GM12878 (cell line): ENCODE measurements at regions not wholly inside any gene's neighbourhood (a gene's known extent, or its start where the extent isn't known, plus 50 kb on each side); places are given as distances from the start of the nearest gene placed in this dataset.
"Not testable (repeated sequence)": the region's sequence is repeated elsewhere in the genome, so short reads cannot be mapped to it uniquely, and the experiment has no call there.

Source experiments
- ATAC-seq: fragments of 200-7000 bp; cut with Tn5 transposase; 3 replicates; pipeline ENCODE4 v1.9.1; 2020; ENCODE audit warnings: mild to moderate bottlenecking, moderate library complexity
- BruUV-seq: library from RNA; stranded (reverse); fragments of 400-500 nt; replicated peaks from 2 replicates; lab custom pipeline; 2021; lab: Mats Ljungman, UMichigan
- CTCF ChIA-PET: fragments of 300-600 bp; sonication (Branson Sonifier 250); formaldehyde crosslinking; extraction: SDS; loops from one replicate; lab custom pipeline; 2021; ENCODE audit warnings: inconsistent platforms; lab: Yijun Ruan, JAX
- POLR2A ChIA-PET: fragments of 350-600 bp; formaldehyde crosslinking; extraction: SDS; loops from one replicate; lab custom pipeline; 2021; ENCODE audit warnings: inconsistent platforms; lab: Charles Lee
- RAD21 ChIA-PET: fragments of 300-600 bp; sonication (Branson Sonifier 250); formaldehyde crosslinking; loops from one replicate; lab custom pipeline; 2023; ENCODE audit warnings: antibody characterized with exemption; ENCODE audit not compliant: unreplicated experiment; lab: Charles Lee
- SMC1A ChIA-PET: fragments of 300-600 bp; sonication (Branson Sonifier 250); formaldehyde crosslinking; loops from one replicate; lab custom pipeline; 2023; ENCODE audit not compliant: unreplicated experiment, uncharacterized antibody; lab: Charles Lee
- DNase-seq: peaks from one replicate; pipeline ENCODE4 v3.0.0-alpha.2; 2011; ENCODE audit warnings: low read depth, low spot score
- FAIRE-seq: peaks from 3 replicates; lab custom pipeline; 2011; peaks lifted over from hg19 to GRCh38; lab: Jason Lieb, UNC
- H2AFZ ChIP-seq: 2 replicates; pipeline ENCODE4 v1.6.0; 2011; ENCODE audit warnings: low read depth, low read length, control low read depth; ENCODE audit not compliant: control insufficient read depth
- H3K27ac ChIP-seq: 2 replicates; pipeline ENCODE4 v1.5.1; 2011; ENCODE audit warnings: control low read depth; ENCODE audit not compliant: control insufficient read depth, insufficient read depth
- H3K27me3 ChIP-seq, 2 experiments: replicated peaks in 1 of 2; 2 replicates each; pipeline versions ENCODE4 v1.6.0 to v1.6.1; 2011; ENCODE audit warnings: low read length in 1 of 2; ENCODE audit not compliant: control insufficient read depth in 2 of 2, insufficient read depth in 2 of 2
- H3K36me3 ChIP-seq, 2 experiments: 2 replicates each; pipeline ENCODE4 v1.5.1; 2011; ENCODE audit warnings: low read length in 1 of 2; ENCODE audit not compliant: control insufficient read depth in 2 of 2, insufficient read depth in 2 of 2
- H3K4me1 ChIP-seq: 2 replicates; pipeline ENCODE4 v1.6.1; 2011; ENCODE audit warnings: mild to moderate bottlenecking, low read length, moderate library complexity, mixed read lengths; ENCODE audit not compliant: control insufficient read depth, insufficient read depth
- H3K4me2 ChIP-seq: 2 replicates; pipeline ENCODE4 v1.6.0; 2011; ENCODE audit warnings: control low read depth; ENCODE audit not compliant: control insufficient read depth, insufficient read depth
- H3K4me3 ChIP-seq: fragments of 200-600 bp; sonication (generic); 2 replicates; pipeline ENCODE4 v1.5.1; 2016
- H3K79me2 ChIP-seq: 2 replicates; pipeline ENCODE4 v1.6.0; 2011; ENCODE audit warnings: low read length; ENCODE audit not compliant: control insufficient read depth, insufficient read depth
- H3K9ac ChIP-seq: 2 replicates; pipeline ENCODE4 v1.8.0; 2011; ENCODE audit warnings: low read length, control low read depth, mixed read lengths; ENCODE audit not compliant: control insufficient read depth, insufficient read depth
- H3K9me3 ChIP-seq: replicated peaks from 3 replicates; pipeline ENCODE4 v1.5.1; 2011; ENCODE audit warnings: mild to moderate bottlenecking, low read length; ENCODE audit not compliant: control insufficient read depth, insufficient read depth
- H4K20me1 ChIP-seq: 2 replicates; pipeline ENCODE4 v1.6.0; 2011; ENCODE audit not compliant: control insufficient read depth, insufficient read depth
- WGBS: methylation state at CpG from one replicate; pipeline ENCODE4 v1.1.6; 2016; ENCODE audit warnings: low lambda C conversion rate; ENCODE audit not compliant: insufficient replicate concordance, insufficient coverage; ENCODE audit errors: missing lambda C conversion rate; 5-methylcytosine and 5-hydroxymethylcytosine counted together
- in situ Hi-C: fragments of 300-500 bp; cut with MboI; formaldehyde crosslinking; loops from 9 replicates; pipeline ENCODE4 v1.14.3; 2018; ENCODE audit warnings: mixed read lengths
- intact Hi-C: fragments of 100-400 bp; cut with micrococcal nuclease; formaldehyde crosslinking; loops from one replicate; pipeline ENCODE4 v1.14.2; 2022; ENCODE audit not compliant: unreplicated experiment

DNA sequence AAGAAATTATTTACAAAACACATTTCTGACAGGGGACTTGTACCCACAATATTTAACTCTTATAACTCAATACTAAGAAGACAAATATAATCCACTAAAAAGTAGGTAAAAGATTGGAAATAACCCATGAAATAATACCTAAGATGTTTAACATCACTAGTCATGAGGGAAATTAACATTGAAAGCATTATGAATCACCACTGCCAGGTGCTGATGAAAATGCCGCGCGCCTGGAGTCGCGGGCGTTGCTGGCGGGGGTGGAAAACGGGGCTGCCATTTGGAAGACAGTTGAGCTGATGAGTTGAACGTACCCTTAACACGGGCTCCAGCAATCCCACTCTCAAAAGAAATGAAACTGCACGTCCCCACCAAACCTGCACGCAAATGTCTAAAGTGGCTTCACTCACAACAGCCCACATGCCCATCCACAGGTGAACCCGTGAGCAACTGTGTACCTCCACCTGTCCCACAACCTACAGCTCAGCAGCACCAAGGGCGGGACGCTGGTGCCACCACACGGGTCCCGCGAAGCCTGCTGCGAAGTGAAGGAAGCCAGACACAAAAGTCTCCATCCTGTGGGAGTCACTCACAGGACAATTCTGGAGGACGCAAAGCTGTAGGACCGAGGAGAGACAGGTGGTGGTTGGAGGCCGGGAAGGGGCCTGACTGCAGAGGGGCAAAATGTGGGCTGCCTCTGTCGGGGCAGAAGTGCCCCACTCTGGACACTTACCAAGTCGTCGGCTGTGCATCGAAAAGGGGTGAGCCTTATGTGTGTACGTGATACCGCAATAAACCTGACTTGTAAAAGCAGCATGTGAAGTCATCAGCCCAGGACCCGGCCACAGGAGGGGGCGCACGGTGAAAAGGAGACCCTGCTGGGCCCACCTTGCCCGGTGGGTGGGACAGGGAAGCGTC, 199.5 kb upstream of the ZNF469 start:
- WGBS = 57% methylated on average over 33 of the region's 33 CpGs
- FAIRE-seq, H2AFZ ChIP-seq, in situ Hi-C loops, H3K27ac ChIP-seq, H3K36me3 ChIP-seq, H3K4me1 ChIP-seq, DNase-seq, CTCF ChIA-PET, H3K4me2 ChIP-seq, H3K79me2 ChIP-seq, RAD21 ChIA-PET, BruUV-seq, POLR2A ChIA-PET, H3K4me3 ChIP-seq, SMC1A ChIA-PET, H4K20me1 ChIP-seq, H3K9ac ChIP-seq, intact Hi-C loops, H3K27me3 ChIP-seq, ATAC-seq, H3K9me3 ChIP-seq: not testable (repeated sequence)

- H3K4me2 ChIP-seq, H3K79me2 ChIP-seq, H2AFZ ChIP-seq, H3K4me1 ChIP-seq, H3K27ac ChIP-seq, DNase-seq, H3K36me3 ChIP-seq, H4K20me1 ChIP-seq, H3K27me3 ChIP-seq, POLR2A ChIA-PET, H3K4me3 ChIP-seq, BruUV-seq, RAD21 ChIA-PET, intact Hi-C loops, H3K9ac ChIP-seq, SMC1A ChIA-PET, CTCF ChIA-PET, FAIRE-seq, ATAC-seq, in situ Hi-C loops, H3K9me3 ChIP-seq: not testable (repeated sequence)
- 40% methylated on average over 7 of the region's 14 CpGs for WGBS
Observed at GRCh38 chr16:88184053-88184452, 198.7 kb upstream of the ZNF469 start.

DNA sequence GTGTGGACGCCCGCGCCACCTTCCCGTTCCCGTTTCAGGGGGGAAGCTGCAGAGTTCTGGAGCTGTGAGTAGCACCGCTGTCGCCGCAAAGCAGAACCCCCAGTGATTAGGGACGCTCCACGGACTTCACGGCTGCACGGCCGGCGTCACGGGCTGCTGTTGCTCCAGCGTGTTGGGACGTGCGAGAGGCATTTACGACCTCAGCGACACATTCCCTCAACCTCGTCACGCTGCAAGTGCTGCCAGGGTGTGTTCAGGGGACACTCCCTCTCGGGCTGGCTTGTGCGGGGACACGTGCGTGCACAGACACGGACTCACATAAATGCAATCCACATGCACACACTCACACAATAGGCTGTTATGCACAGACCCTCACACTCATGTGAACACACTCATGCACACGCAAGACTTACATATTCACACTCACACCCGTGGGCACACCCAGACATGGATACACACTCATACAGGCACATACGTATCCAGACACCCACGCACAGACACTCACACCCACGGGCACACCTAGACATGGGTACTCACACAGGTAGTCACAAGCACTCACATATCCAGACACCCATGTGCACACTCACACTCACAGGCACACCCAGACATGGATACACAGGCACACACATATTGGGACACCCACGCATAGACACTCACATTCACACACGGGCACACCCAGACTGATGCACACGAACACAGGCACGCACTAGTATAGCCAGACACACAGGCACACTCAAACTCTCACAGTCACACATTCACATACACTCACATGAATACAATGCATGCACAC, 198.0 kb upstream of the ZNF469 start:
- SMC1A ChIA-PET, H3K9ac ChIP-seq, BruUV-seq, DNase-seq, H4K20me1 ChIP-seq, H3K79me2 ChIP-seq, POLR2A ChIA-PET, in situ Hi-C loops, H2AFZ ChIP-seq, FAIRE-seq, RAD21 ChIA-PET, H3K27ac ChIP-seq, H3K4me3 ChIP-seq, ATAC-seq, H3K4me1 ChIP-seq, H3K36me3 ChIP-seq, H3K4me2 ChIP-seq, CTCF ChIA-PET, H3K9me3 ChIP-seq, H3K27me3 ChIP-seq, intact Hi-C loops: not testable (repeated sequence)
- WGBS = 86% methylated on average over 15 of the region's 36 CpGs
